Activated CD8-positive, alpha-beta T cell treated with anti-CD3 and anti-CD28 coated beads for 36 hours (primary cell): ENCODE measurements at regions not wholly inside any gene's neighbourhood (a gene's known extent, or its start where the extent isn't known, plus 50 kb on each side); places are given as distances from the start of the nearest gene placed in this dataset.

Experiments
- ATAC-seq: fragments of 200-7000 bp; cut with Tn5 transposase; one replicate; pipeline ENCODE4 v1.10.0; 2021; ENCODE audit warnings: mild to moderate bottlenecking, moderate library complexity
- CTCF ChIA-PET: fragments of 350-600 bp; sonication (Branson Sonifier 250); formaldehyde crosslinking; loops from one replicate; lab custom pipeline; 2021; ENCODE audit warnings: antibody characterized with exemption; lab: Charles Lee
- POLR2A ChIA-PET: fragments of 350-600 bp; sonication (Branson Sonifier 250); formaldehyde crosslinking; loops from one replicate; lab custom pipeline; 2021; ENCODE audit warnings: antibody characterized with exemption; lab: Charles Lee
- DNase-seq: peaks from one replicate; pipeline ENCODE4 v3.0.0-alpha.2; 2020
- H3K27ac Mint-ChIP-seq: one replicate; pipeline ENCODE4 v1.8.0; 2021; ENCODE audit warnings: mild to moderate bottlenecking, mixed read lengths
- H3K27me3 Mint-ChIP-seq: one replicate; pipeline ENCODE4 v1.8.0; 2021; ENCODE audit warnings: mixed read lengths
- H3K36me3 Mint-ChIP-seq: one replicate; pipeline ENCODE4 v1.8.0; 2021; ENCODE audit warnings: low read depth, mixed read lengths
- H3K4me1 Mint-ChIP-seq: one replicate; pipeline ENCODE4 v1.8.0; 2021; ENCODE audit warnings: low read depth, mixed read lengths
- H3K4me3 Mint-ChIP-seq: one replicate; pipeline ENCODE4 v1.8.0; 2021; ENCODE audit warnings: mild to moderate bottlenecking, moderate library complexity, mixed read lengths
- H3K9me3 Mint-ChIP-seq: one replicate; pipeline ENCODE4 v1.8.0; 2021; ENCODE audit warnings: mixed read lengths
- CTCF ChIP-seq: fragments of 200-600 bp; IDR thresholded peaks from one replicate; pipeline ENCODE4 v1.8.0; 2022; ENCODE audit warnings: antibody characterized with exemption, mild to moderate bottlenecking
- intact Hi-C: fragments of 100-400 bp; cut with micrococcal nuclease; formaldehyde crosslinking; loops from one replicate; pipeline ENCODE4 v1.10.0; 2022

- no peaks in the 10 kb centered on the region for H3K4me1 Mint-ChIP-seq
- ATAC-seq = no peak
- ChIA-PET CTCF (no interaction called here), POLR2A (no interaction called here)
- H3K27me3 Mint-ChIP-seq = no peaks in the 10 kb centered on the region
- no peak for TF ChIP-seq CTCF
- peaks cover 4% of the 10 kb centered on the region for H3K9me3 Mint-ChIP-seq
- no peak overlapping the region for H3K27ac Mint-ChIP-seq
- DNase-seq = no peak
- H3K36me3 Mint-ChIP-seq = no peaks in the 10 kb centered on the region
- no peak overlapping the region for H3K4me3 Mint-ChIP-seq
- intact Hi-C loops = no loop called here
These were observed 218.5 kb upstream of the ROBO1 start for GRCh38 chr3:79986338-79986737.

GRCh38 chr3:79985816-79986215 is 218.0 kb upstream of the ROBO1 start:
- ATAC-seq (no peak), DNase-seq (no peak)
- intact Hi-C loops = no loop called here
- ChIA-PET CTCF (no interaction called here), POLR2A (no interaction called here)
- no peaks in the 10 kb centered on the region for H3K36me3 Mint-ChIP-seq
- no peak for TF ChIP-seq CTCF
- no peak overlapping the region for H3K4me3 Mint-ChIP-seq
- no peak overlapping the region for H3K27ac Mint-ChIP-seq
- H3K4me1 Mint-ChIP-seq = no peaks in the 10 kb centered on the region
- peaks cover 4% of the 10 kb centered on the region for H3K9me3 Mint-ChIP-seq
- H3K27me3 Mint-ChIP-seq = no peaks in the 10 kb centered on the region

- H3K27ac Mint-ChIP-seq = no peak overlapping the region
- CTCF ChIA-PET = no interaction called here
- no peaks in the 10 kb centered on the region for H3K27me3 Mint-ChIP-seq
- no peak overlapping the region for H3K4me3 Mint-ChIP-seq
- H3K9me3 Mint-ChIP-seq = peaks cover 11% of the 10 kb centered on the region
- H3K4me1 Mint-ChIP-seq = no peaks in the 10 kb centered on the region
- ATAC-seq = no peak
- no peak for DNase-seq
- POLR2A ChIA-PET = no interaction called here
- no peak for TF ChIP-seq CTCF
- intact Hi-C loops = no loop called here
- no peaks in the 10 kb centered on the region for H3K36me3 Mint-ChIP-seq
These were observed 215.3 kb upstream of the ROBO1 start for GRCh38 chr3:79983118-79983517.

- Mint-ChIP-seq H3K4me3 (no peak overlapping the region), H3K9me3 (peaks cover 17% of the 10 kb centered on the region), H3K36me3 (no peaks in the 10 kb centered on the region), H3K27me3 (no peaks in the 10 kb centered on the region), H3K4me1 (no peaks in the 10 kb centered on the region), H3K27ac (no peak overlapping the region)
- intact Hi-C loops = no loop called here
- CTCF ChIA-PET = no interaction called here
- ATAC-seq (no peak), DNase-seq (no peak)
- POLR2A ChIA-PET = no interaction called here
- TF ChIP-seq CTCF = no peak
These were observed 212.2 kb upstream of the ROBO1 start for GRCh38 chr3:79979990-79980389.

GRCh38 chr3:79976466-79976865 is 208.7 kb upstream of the ROBO1 start:
- no peak for TF ChIP-seq CTCF
- H3K27ac Mint-ChIP-seq = no peak overlapping the region
- intact Hi-C loops = no loop called here
- H3K9me3 Mint-ChIP-seq = peaks cover 14% of the 10 kb centered on the region
- H3K27me3 Mint-ChIP-seq = no peaks in the 10 kb centered on the region
- ChIA-PET POLR2A (no interaction called here), CTCF (no interaction called here)
- no peaks in the 10 kb centered on the region for H3K4me1 Mint-ChIP-seq
- DNase-seq (no peak), ATAC-seq (no peak)
- H3K4me3 Mint-ChIP-seq = no peak overlapping the region
- H3K36me3 Mint-ChIP-seq = no peaks in the 10 kb centered on the region
